ENCODE measurements at regions not wholly inside any gene's neighbourhood (a gene's known extent, or its start where the extent isn't known, plus 50 kb on each side); places are given as distances from the start of the nearest gene placed in this dataset.

DNA sequence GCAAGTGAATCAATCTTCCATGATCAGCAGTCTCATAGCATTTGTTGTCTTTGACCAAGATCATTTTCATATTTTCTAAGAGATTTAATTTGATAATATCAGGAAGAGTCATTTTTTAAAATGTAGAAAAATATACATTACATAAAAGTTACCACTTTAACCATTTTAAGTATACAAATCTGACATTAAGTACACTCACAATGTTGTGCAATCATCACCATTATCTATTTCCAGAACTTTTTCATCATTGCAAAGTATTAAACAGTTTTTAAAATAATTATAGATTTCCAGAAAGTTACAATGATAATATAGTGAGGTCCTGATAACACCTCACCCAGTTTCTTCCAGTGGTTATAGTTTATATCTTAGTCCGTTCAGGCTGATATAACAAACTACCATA is 222.5 kb upstream of the RHOBTB1 start:
- Histone ChIP-seq H3K9me3 (ENCODE audit: control insufficient read depth, insufficient read depth, low read length) (no peaks in the 10 kb centered on the region), H3K27me3 (ENCODE audit: control insufficient read depth, insufficient read depth, low read length) (no peaks in the 10 kb centered on the region), H3K27ac (ENCODE audit: low read depth, low read length) (no peak overlapping the region), H3K4me3 (ENCODE audit: low read depth, low read length) (no peak overlapping the region)
- CTCF ChIA-PET = no interaction called here
- no peak for DNase-seq (ENCODE audit: low read depth, low spot score)
- POLR2A ChIA-PET = no interaction called here
- TF ChIP-seq, protein P1, sequence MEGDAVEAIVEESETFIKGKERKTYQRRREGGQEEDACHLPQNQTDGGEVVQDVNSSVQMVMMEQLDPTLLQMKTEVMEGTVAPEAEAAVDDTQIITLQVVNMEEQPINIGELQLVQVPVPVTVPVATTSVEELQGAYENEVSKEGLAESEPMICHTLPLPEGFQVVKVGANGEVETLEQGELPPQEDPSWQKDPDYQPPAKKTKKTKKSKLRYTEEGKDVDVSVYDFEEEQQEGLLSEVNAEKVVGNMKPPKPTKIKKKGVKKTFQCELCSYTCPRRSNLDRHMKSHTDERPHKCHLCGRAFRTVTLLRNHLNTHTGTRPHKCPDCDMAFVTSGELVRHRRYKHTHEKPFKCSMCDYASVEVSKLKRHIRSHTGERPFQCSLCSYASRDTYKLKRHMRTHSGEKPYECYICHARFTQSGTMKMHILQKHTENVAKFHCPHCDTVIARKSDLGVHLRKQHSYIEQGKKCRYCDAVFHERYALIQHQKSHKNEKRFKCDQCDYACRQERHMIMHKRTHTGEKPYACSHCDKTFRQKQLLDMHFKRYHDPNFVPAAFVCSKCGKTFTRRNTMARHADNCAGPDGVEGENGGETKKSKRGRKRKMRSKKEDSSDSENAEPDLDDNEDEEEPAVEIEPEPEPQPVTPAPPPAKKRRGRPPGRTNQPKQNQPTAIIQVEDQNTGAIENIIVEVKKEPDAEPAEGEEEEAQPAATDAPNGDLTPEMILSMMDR (IDR thresholded peaks at IDR 0.05; ENCODE audit: low read depth, low read length) = no peak

DNA sequence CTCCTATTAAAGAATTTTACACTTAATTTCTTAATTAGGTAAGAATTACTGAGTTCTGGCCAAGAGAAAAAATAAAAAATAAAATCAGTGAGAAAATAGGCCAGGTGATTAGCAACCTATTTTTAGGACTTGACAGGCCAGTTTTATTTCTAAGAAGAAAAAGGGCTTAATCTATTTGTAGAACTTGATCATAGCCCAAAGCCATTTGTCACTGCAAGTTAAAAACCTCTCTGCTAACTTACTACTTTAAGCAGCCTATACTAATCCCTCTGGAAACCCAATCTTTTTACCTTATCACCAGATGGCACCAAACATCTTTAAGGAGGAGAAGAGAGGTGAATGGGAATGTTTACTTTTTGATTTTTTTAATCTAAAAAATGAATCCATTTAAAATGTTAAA is 222.1 kb upstream of the RHOBTB1 start:
- TF ChIP-seq, protein P1 (IDR thresholded peaks at IDR 0.05; ENCODE audit: low read depth, low read length) = no peak
- CTCF ChIA-PET = interaction anchor here (0.6 to 1.0 kb wide), 3 partner anchors 9 to 1586 kb away, joined by 3 read pairs; no protein-coding TSS in a partner anchor
- no peaks in the 10 kb centered on the region for H3K27me3 ChIP-seq (ENCODE audit: control insufficient read depth, insufficient read depth, low read length)
- DNase-seq (ENCODE audit: low read depth, low spot score) = no peak
- POLR2A ChIA-PET = no interaction called here
- no peaks in the 10 kb centered on the region for H3K9me3 ChIP-seq (ENCODE audit: control insufficient read depth, insufficient read depth, low read length)
- H3K27ac ChIP-seq (ENCODE audit: low read depth, low read length) = no peak overlapping the region
- H3K4me3 ChIP-seq (ENCODE audit: low read depth, low read length) = no peak overlapping the region

DNA sequence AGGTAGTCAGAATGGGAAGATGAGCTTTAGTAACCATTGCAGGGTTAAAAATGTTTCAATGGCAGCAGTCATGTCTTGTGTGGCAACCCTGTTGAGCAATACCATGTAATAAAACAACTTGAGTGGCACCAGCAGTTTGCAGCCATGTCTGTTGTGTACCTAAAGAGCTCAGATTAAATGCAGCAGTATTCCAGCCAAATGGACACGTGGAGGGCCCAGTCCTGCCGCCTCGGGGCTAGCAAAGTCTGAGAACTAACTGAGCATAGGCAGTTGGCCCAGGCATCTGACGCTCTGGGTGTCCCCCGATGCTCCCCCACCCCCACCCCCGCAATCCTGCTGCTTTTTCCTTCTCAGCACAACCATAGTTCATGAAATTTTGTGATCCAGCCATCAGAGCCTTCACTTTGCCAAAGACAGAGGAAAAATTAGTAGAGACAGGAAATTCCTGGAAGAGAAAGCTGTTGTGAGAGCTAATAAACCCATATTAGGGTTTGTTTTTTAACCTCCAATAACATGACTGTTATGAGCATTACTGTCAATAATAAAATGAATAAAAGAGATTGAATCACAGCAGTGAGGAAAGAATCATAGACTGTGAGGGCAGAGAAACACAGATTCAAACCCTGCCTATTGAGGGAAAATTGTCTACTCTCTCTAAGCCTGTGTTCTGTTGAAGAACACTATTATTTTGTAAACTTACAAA is 220.6 kb upstream of the RHOBTB1 start:
- DNase-seq (ENCODE audit: low read depth, low spot score) = no peak
- ChIA-PET CTCF (interaction anchor here (0.6 kb wide), 2 partner anchors 24 to 186 kb away, joined by 3 to 7 read pairs; no protein-coding TSS in a partner anchor), POLR2A (interaction anchor here (0.6 kb wide), 1 partner anchor 11 kb away, joined by 3 read pairs; no protein-coding TSS in a partner anchor)
- TF ChIP-seq, protein P1 (IDR thresholded peaks at IDR 0.05; ENCODE audit: low read depth, low read length) = no peak
- no peaks in the 10 kb centered on the region; the same call in 1 of the 2 replicates for H3K9me3 ChIP-seq (ENCODE audit: control insufficient read depth, insufficient read depth, low read length)
- H3K27me3 ChIP-seq (ENCODE audit: control insufficient read depth, insufficient read depth, low read length) = no peaks in the 10 kb centered on the region
- H3K4me3 ChIP-seq (ENCODE audit: low read depth, low read length) = no peak overlapping the region
- no peak overlapping the region for H3K27ac ChIP-seq (ENCODE audit: low read depth, low read length)

DNA sequence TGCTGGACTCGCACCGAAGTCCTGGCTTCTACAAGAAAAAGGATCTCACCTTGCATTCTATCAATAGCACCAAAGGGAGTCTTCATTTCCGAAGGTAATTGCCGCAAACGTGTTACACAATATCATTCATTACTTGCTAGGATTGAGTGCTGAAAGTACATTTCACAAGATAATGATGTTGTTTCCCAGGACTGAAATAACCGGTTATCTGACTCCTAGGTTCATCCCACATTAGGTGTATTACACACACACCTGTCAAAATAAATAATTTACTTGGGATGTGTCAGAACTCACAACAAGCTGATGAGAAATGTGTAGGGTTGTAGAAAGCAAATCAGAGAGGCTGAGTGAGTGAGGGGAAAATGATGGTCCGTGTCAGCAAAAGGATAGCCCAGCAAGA is 219.4 kb upstream of the RHOBTB1 start:
- ChIA-PET CTCF (interaction anchor here (0.6 kb wide), 1 partner anchor 23 kb away, joined by 4 read pairs; no protein-coding TSS in a partner anchor), POLR2A (no interaction called here)
- Histone ChIP-seq H3K9me3 (ENCODE audit: control insufficient read depth, insufficient read depth, low read length) (no peaks in the 10 kb centered on the region; the same call in 1 of the 2 replicates), H3K27ac (ENCODE audit: low read depth, low read length) (no peak overlapping the region), H3K4me3 (ENCODE audit: low read depth, low read length) (no peak overlapping the region), H3K27me3 (ENCODE audit: control insufficient read depth, insufficient read depth, low read length) (no peaks in the 10 kb centered on the region)
- no peak for DNase-seq (ENCODE audit: low read depth, low spot score)
- TF ChIP-seq, protein P1 (IDR thresholded peaks at IDR 0.05; ENCODE audit: low read depth, low read length) = no peak

DNA sequence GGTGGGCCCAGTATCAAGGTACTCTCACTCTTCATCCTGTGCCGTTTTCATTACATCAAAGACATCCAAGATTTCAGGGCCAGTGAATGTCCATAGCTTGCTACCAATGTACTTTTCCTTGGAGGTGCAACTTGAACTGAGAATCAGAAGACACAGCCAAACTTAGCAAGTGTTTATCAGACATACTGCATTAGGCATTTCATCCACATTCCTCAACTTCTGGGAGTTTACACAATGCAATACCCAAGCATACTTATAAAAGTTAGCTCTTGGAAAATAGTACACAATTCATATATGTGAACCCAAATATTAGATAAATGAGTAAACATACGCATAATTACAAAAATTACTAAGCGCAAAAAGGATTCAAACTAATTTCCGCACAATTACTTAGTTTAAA is 216.3 kb upstream of the RHOBTB1 start:
- Histone ChIP-seq H3K27ac (ENCODE audit: low read depth, low read length) (no peak overlapping the region), H3K9me3 (ENCODE audit: control insufficient read depth, insufficient read depth, low read length) (no peaks in the 10 kb centered on the region; the same call in 1 of the 2 replicates), H3K4me3 (ENCODE audit: low read depth, low read length) (no peak overlapping the region), H3K27me3 (ENCODE audit: control insufficient read depth, insufficient read depth, low read length) (no peaks in the 10 kb centered on the region)
- ChIA-PET CTCF (interaction anchor here (4.6 kb wide), 1 partner anchor 20 kb away, joined by 29 read pairs; no protein-coding TSS in a partner anchor), POLR2A (no interaction called here)
- peak; percentile 11 for DNase-seq (ENCODE audit: low read depth, low spot score)
- TF ChIP-seq, protein P1 (IDR thresholded peaks at IDR 0.05; ENCODE audit: low read depth, low read length) = no peak
